ENCODE measurements at regions not wholly inside any gene's neighbourhood (a gene's known extent, or its start where the extent isn't known, plus 50 kb on each side); places are given as distances from the start of the nearest gene placed in this dataset.

DNA sequence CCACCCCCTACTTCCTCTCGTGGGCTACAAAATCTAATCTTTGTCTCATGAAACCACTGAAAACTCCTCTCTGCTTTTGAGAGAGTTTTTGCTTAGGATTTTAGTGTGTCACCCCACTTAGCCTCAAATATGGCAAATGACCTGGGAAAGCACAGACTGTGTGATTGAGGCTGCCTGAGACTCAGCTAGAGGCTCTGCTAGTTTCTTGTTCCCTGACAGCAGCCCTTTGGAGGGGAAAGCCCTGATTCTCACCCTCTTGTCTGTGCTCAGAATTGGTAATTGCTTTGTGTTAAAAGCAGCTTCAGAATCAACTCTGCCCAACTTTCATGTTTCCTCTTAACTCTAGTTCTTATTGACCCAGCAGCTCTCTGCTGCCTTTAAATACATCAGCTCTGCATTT, 85.6 kb upstream of the ZP4 start:
- TF ChIP-seq ESRRG (CRISPR knock-in tag; IDR thresholded peaks at IDR 0.05) (no peak), TCF4 (CRISPR knock-in tag; IDR thresholded peaks at IDR 0.05; ENCODE audit: borderline replicate concordance) (no peak), ZC3H10 (CRISPR knock-in tag; IDR thresholded peaks at IDR 0.05) (no peak), SNAI2 (CRISPR knock-in tag; IDR thresholded peaks at IDR 0.05) (no peak), ZFP3 (CRISPR knock-in tag; IDR thresholded peaks at IDR 0.05) (no peak), ZNF565 (CRISPR knock-in tag; conservative IDR thresholded peaks at IDR 0.05; ENCODE audit: low read depth) (no peak), OSR1 (CRISPR knock-in tag; IDR thresholded peaks at IDR 0.05) (no peak), ARNTL (CRISPR knock-in tag; IDR thresholded peaks at IDR 0.05; ENCODE audit: borderline replicate concordance, low read depth) (no peak), PPARA (CRISPR knock-in tag; IDR thresholded peaks at IDR 0.05; ENCODE audit: borderline replicate concordance) (no peak), CSDC2 (CRISPR knock-in tag; IDR thresholded peaks at IDR 0.05) (no peak), RARB (CRISPR knock-in tag; IDR thresholded peaks at IDR 0.05) (no peak), ZFP30 (CRISPR knock-in tag; IDR thresholded peaks at IDR 0.05) (no peak)
- TF ChIP-seq, protein P1, sequence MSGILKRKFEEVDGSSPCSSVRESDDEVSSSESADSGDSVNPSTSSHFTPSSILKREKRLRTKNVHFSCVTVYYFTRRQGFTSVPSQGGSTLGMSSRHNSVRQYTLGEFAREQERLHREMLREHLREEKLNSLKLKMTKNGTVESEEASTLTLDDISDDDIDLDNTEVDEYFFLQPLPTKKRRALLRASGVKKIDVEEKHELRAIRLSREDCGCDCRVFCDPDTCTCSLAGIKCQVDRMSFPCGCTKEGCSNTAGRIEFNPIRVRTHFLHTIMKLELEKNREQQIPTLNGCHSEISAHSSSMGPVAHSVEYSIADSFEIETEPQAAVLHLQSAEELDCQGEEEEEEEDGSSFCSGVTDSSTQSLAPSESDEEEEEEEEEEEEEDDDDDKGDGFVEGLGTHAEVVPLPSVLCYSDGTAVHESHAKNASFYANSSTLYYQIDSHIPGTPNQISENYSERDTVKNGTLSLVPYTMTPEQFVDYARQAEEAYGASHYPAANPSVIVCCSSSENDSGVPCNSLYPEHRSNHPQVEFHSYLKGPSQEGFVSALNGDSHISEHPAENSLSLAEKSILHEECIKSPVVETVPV (CRISPR knock-in tag; IDR thresholded peaks at IDR 0.05) = no peak

Data from SK-N-SH treated with all-trans-retinoic acid at 6 μM for 48 hours (cell line).